Sigmoid colon (tissue), 3 donors: ENCODE measurements at regions not wholly inside any gene's neighbourhood (a gene's known extent, or its start where the extent isn't known, plus 50 kb on each side); places are given as distances from the start of the nearest gene placed in this dataset.

Experiments used
- POLR2A ChIP-seq, 2 donors: fragments of 450-650 bp; IDR thresholded peaks; one replicate each; pipeline ENCODE4 v1.6.1; 2016; ENCODE audit warnings: antibody characterized with exemption in 2 of 2, mild to moderate bottlenecking in 2 of 2, moderate library complexity in 2 of 2
- TF ChIP-seq, protein P1 (sequence below), 4 experiments: fragments of 450-650 bp in 3 of 4; fragments of 200-600 bp in 1 of 4; IDR thresholded peaks; one replicate each; pipeline ENCODE4 v1.5.1; 2016 to 2019; ENCODE audit warnings: antibody characterized with exemption in 4 of 4, mild to moderate bottlenecking in 3 of 4, moderate library complexity in 2 of 4

DNA sequence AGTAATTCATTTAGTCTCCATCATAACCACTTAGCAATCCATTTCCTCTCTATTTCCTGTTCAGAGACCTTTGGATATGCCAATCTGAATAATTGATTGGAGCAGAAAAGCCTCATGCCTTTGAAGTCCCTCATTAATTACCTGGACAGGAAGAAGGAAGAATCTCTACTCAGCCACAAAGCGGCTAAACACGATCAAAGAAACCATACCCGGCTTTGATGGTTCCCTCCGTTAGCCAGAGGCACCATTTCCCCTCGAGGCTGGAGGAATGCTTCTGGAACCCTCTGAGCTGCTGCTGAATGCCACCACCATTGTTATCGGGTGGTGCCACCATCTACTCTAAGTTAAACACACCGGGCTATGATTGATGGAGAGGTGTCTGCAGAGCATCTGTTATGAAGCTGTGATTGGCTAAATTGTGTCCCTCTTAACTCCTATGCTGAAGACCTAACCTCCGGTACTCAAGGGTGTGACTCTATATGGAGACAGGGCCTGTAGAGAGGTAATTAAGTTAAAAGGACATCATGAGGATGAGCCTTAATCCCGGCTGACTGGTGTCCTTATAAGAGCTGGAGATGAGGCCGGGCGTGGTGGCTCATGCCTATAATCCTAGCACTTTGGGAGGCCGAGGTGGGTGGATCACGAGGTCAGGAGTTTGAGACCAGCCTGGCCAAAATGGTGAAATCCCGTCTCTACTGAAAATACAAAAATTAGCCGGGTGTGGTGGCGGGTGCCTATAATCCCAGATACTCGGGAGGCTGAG is 168.6 kb downstream of the CTTN start:
- TF ChIP-seq, protein P1, sequence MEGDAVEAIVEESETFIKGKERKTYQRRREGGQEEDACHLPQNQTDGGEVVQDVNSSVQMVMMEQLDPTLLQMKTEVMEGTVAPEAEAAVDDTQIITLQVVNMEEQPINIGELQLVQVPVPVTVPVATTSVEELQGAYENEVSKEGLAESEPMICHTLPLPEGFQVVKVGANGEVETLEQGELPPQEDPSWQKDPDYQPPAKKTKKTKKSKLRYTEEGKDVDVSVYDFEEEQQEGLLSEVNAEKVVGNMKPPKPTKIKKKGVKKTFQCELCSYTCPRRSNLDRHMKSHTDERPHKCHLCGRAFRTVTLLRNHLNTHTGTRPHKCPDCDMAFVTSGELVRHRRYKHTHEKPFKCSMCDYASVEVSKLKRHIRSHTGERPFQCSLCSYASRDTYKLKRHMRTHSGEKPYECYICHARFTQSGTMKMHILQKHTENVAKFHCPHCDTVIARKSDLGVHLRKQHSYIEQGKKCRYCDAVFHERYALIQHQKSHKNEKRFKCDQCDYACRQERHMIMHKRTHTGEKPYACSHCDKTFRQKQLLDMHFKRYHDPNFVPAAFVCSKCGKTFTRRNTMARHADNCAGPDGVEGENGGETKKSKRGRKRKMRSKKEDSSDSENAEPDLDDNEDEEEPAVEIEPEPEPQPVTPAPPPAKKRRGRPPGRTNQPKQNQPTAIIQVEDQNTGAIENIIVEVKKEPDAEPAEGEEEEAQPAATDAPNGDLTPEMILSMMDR (IDR thresholded peaks at IDR 0.05): no peak
- no peak for TF ChIP-seq POLR2A (IDR thresholded peaks at IDR 0.05)
